ENCODE measurements at regions not wholly inside any gene's neighbourhood (a gene's known extent, or its start where the extent isn't known, plus 50 kb on each side); places are given as distances from the start of the nearest gene placed in this dataset.

DNA sequence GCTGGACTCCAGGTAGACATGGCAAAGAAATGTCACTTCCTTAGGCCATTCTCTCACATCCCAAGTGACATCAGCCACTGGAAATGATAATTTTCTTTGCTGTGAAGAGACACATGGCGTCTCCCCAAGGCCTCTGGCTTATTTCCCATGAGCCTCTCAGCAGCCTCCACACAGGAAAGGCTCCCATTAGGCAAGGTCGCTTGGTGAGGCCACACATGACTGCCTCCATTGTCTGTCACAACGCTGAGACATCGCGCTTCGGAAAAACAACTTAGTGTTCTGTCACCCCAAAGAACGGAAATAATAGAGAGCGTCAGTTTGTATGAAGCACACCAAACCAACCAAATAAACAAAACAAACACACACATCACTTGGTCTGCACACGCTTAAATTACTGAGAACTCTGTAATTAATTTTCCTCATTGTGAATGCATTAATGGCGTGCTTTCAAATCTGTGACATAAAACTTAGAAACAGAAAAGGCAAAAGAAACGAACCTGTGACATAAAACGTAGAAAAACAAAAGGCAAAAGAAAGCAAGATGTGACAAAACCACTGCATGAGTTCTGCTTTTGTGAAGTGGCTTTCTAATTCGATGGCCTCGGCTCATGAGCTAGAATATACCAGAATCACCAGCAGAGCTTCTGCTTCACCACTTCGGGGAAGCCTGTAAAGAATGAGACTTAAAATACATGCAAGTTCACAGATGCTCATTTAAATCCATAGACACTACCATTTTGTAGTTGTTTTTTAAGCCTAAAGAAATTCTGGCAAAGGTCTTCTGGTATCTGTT lies 404.2 kb upstream of the SGCG start:
- no peak for ATAC-seq
- no peak overlapping the region for H3K27ac ChIP-seq
- TF ChIP-seq POLR2AphosphoS5 (IDR thresholded peaks at IDR 0.05) (no peak), EP300 (IDR thresholded peaks at IDR 0.05) (no peak), POLR2A (IDR thresholded peaks at IDR 0.05) (no peak)
- TF ChIP-seq, protein P1, sequence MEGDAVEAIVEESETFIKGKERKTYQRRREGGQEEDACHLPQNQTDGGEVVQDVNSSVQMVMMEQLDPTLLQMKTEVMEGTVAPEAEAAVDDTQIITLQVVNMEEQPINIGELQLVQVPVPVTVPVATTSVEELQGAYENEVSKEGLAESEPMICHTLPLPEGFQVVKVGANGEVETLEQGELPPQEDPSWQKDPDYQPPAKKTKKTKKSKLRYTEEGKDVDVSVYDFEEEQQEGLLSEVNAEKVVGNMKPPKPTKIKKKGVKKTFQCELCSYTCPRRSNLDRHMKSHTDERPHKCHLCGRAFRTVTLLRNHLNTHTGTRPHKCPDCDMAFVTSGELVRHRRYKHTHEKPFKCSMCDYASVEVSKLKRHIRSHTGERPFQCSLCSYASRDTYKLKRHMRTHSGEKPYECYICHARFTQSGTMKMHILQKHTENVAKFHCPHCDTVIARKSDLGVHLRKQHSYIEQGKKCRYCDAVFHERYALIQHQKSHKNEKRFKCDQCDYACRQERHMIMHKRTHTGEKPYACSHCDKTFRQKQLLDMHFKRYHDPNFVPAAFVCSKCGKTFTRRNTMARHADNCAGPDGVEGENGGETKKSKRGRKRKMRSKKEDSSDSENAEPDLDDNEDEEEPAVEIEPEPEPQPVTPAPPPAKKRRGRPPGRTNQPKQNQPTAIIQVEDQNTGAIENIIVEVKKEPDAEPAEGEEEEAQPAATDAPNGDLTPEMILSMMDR (IDR thresholded peaks at IDR 0.05) = no peak
- H3K9me3 ChIP-seq = no peaks in the 10 kb centered on the region
- H3K4me1 ChIP-seq = no peaks in the 10 kb centered on the region
- 87 to 88% methylated on average over 11 to 13 of the region's 15 CpGs for WGBS, 2 donors (ENCODE audit: low coverage in 1 of 2)
- H3K27me3 ChIP-seq = peaks cover 6% of the 10 kb centered on the region
- H3K36me3 ChIP-seq = no peaks in the 10 kb centered on the region
- H3K4me3 ChIP-seq = no peak overlapping the region

DNA sequence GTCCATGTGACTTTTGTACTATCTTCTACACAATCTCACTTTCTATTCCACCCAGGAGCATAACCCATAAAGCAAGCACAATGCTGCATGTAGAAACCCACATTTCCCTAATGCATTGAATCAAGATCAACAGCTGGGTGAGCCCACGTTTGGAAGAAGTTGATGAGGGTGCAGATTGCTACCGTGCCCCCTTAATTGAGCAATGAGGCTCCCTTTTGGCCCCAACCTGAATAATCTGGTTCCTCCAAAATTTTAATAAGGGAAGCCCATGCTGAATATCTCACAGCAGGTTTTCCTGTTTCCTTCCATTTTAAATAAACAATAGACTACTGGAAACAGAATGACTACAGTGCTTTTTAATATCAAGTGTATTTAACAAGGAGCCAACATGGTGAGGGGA lies 403.6 kb upstream of the SGCG start:
- no peak overlapping the region for H3K27ac ChIP-seq
- H3K9me3 ChIP-seq = no peaks in the 10 kb centered on the region
- no peak overlapping the region for H3K4me3 ChIP-seq
- no peaks in the 10 kb centered on the region for H3K4me1 ChIP-seq
- H3K27me3 ChIP-seq = peaks cover under 1% of the 10 kb centered on the region
- H3K36me3 ChIP-seq = no peaks in the 10 kb centered on the region
- WGBS, 2 donors (ENCODE audit: low coverage in 1 of 2) = 56 to 57% methylated on average over 2 of the region's 2 CpGs
- ATAC-seq = no peak
- TF ChIP-seq POLR2AphosphoS5 (IDR thresholded peaks at IDR 0.05) = no peak

DNA sequence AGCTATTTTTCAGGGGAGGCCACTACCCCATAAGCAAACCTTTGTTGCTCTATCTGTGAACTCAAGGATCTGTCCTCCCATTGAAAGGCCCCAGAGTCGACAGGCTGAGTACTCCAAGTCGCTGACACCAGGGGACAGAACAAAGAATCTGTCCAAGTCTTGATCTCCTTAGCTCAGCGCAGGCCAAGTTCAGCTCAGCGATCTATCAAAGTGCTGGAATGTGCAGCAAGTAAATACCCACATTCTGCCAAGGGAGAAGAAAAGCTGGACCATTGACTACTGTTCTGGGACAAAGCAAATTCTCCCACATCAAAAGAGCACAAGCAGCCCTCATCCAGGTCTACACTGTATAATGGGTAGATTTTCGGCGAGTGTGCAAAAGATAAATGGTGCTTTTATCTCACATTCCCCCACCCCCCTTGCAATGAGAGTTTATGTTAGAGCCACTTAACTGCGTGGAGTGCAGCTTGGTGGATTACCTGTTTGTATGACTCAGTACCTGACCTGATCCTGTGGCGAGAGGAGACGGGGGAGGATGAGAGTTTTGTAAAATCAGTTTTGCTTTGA lies 391.7 kb upstream of the SGCG start:
- Histone ChIP-seq H3K9me3 (no peaks in the 10 kb centered on the region), H3K27ac (no peak overlapping the region), H3K4me1 (peaks cover 0 to 10% (median 0%) of the 10 kb centered on the region in 3 donors), H3K27me3 (peaks cover 18% of the 10 kb centered on the region), H3K36me3 (no peaks in the 10 kb centered on the region), H3K4me3 (no peak overlapping the region)
- ATAC-seq = no peak
- TF ChIP-seq, protein P1 (IDR thresholded peaks at IDR 0.05) = no peak
- TF ChIP-seq POLR2A (IDR thresholded peaks at IDR 0.05) (no peak), EP300 (IDR thresholded peaks at IDR 0.05) (no peak), POLR2AphosphoS5 (IDR thresholded peaks at IDR 0.05) (no peak)
- WGBS, 2 donors (ENCODE audit: low coverage in 1 of 2) = 7 to 23% methylated on average over 4 to 9 of the region's 9 CpGs

DNA sequence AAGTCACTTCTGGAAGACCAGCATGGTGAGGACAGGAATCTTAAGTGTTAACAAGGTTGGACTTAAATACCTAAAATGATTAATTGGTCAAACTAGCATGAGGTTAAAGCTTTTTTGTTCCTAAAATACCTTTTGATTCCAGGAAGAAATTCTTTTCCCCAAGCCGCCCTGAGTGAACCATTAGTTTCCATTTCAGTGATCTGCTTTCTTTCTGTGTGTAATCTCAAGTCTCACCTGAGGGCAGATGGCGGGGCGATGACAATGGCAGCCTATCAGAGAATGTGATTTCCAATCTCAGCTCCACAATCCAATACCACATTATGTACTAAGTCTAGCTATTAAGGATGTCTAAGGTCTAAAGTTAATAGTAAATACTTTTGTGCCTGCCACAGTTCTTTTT lies 390.9 kb upstream of the SGCG start:
- H3K36me3 ChIP-seq = no peaks in the 10 kb centered on the region

DNA sequence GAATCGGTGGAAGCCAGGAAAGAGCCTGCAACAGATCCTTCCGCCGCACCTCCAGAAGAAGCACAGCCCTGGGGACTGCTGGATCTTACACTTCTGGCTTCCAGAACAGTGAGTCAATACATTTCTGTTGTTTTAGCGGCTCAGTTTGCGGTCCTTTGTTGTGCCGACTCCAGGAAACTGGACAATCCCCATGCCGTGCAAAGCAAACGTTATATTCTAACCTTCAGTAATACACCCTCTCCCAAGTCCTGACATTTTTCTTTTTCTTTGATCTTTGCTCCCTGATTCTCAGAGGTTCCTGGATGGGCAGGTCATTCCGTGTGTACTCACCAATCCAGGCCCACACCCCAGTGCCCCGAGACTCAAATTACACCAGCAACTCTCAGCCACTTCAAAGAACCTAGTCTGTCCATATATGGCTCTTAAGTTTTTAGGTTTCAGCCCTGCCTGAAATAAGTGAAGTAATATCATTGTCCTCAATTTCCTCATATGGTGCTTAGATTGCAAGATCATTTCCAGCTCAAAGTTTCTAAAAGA lies 387.1 kb upstream of the SGCG start:
- H3K9me3 ChIP-seq = no peaks in the 10 kb centered on the region
- H3K4me3 ChIP-seq = no peak overlapping the region
- peaks cover 0 to 8% (median 0%) of the 10 kb centered on the region in 3 donors for H3K4me1 ChIP-seq
- no peaks in the 10 kb centered on the region for H3K36me3 ChIP-seq
- peaks cover 24% of the 10 kb centered on the region for H3K27me3 ChIP-seq
- no peak for ATAC-seq
- TF ChIP-seq POLR2A (IDR thresholded peaks at IDR 0.05) = no peak
- no peak for TF ChIP-seq POLR2AphosphoS5 (IDR thresholded peaks at IDR 0.05)
- TF ChIP-seq, protein P1 (IDR thresholded peaks at IDR 0.05) = no peak
- TF ChIP-seq EP300 (IDR thresholded peaks at IDR 0.05) = no peak
- H3K27ac ChIP-seq = no peak overlapping the region
- 70 to 72% methylated on average over 2 to 8 of the region's 10 CpGs for WGBS, 2 donors (ENCODE audit: low coverage in 1 of 2)

More for the DNA sequence above, 390.9 kb upstream of the SGCG start:
- Histone ChIP-seq H3K27ac (no peak overlapping the region), H3K9me3 (no peaks in the 10 kb centered on the region), H3K4me3 (no peak overlapping the region), H3K27me3 (peaks cover 18% of the 10 kb centered on the region), H3K4me1 (peaks cover 0 to 10% (median 0%) of the 10 kb centered on the region in 3 donors)
- TF ChIP-seq POLR2AphosphoS5 (IDR thresholded peaks at IDR 0.05) (no peak), POLR2A (IDR thresholded peaks at IDR 0.05) (no peak), EP300 (IDR thresholded peaks at IDR 0.05) (no peak)
- TF ChIP-seq, protein P1 (IDR thresholded peaks at IDR 0.05) = no peak
- ATAC-seq = no peak
- 24 to 25% methylated on average over 2 to 3 of the region's 3 CpGs for WGBS, 2 donors (ENCODE audit: low coverage in 1 of 2)

All from gastroesophageal sphincter (tissue), 4 donors.